IMR-90 (cell line): ENCODE measurements at regions not wholly inside any gene's neighbourhood (a gene's known extent, or its start where the extent isn't known, plus 50 kb on each side); places are given as distances from the start of the nearest gene placed in this dataset.

ENCODE experiments used
- ATAC-seq: fragments of 200-7000 bp; cut with Tn5 transposase; 2 replicates; pipeline ENCODE4 v1.9.1; 2020; ENCODE audit warnings: low read depth, mild to moderate bottlenecking, moderate library complexity
- BruUV-seq: library from RNA; stranded (reverse); fragments of 400-500 nt; replicated peaks from 2 replicates; lab custom pipeline; 2021; lab: Mats Ljungman, UMichigan
- CTCF ChIA-PET: fragments of 300-600 bp; formaldehyde crosslinking; extraction: SDS; loops from one replicate; lab custom pipeline; 2021; ENCODE audit warnings: antibody characterized with exemption; lab: Yijun Ruan, JAX
- POLR2A ChIA-PET: fragments of 300-600 bp; sonication (Branson Sonifier 250); formaldehyde crosslinking; loops from one replicate; lab custom pipeline; 2022; ENCODE audit warnings: antibody characterized with exemption; ENCODE audit not compliant: unreplicated experiment; lab: Charles Lee
- DNase-seq: peaks from one replicate; pipeline ENCODE4 v3.0.0; 2013
- H2AFZ ChIP-seq: replicated peaks from 2 replicates; pipeline ENCODE3; 2013; ENCODE audit warnings: low read length, mild to moderate bottlenecking; ENCODE audit not compliant: poor library complexity
- H2AK5ac ChIP-seq: 2 replicates; pipeline ENCODE4 v1.6.1; 2013; ENCODE audit warnings: low read depth, low read length, inconsistent platforms
- H2AK9ac ChIP-seq: replicated peaks from 2 replicates; pipeline ENCODE3; 2013; ENCODE audit warnings: mild to moderate bottlenecking, low read depth, low read length, moderate library complexity; ENCODE audit not compliant: poor library complexity
- H2BK120ac ChIP-seq: 2 replicates; pipeline ENCODE4 v1.6.1; 2013; ENCODE audit warnings: low read depth, low read length, inconsistent platforms
- H2BK15ac ChIP-seq: 3 replicates; pipeline ENCODE4 v1.6.1; 2013; ENCODE audit warnings: low read depth, low read length, inconsistent platforms
- H2BK20ac ChIP-seq: 2 replicates; pipeline ENCODE4 v1.6.1; 2013; ENCODE audit warnings: low read depth, mild to moderate bottlenecking, inconsistent platforms, low read length, moderate library complexity
- H2BK5ac ChIP-seq: 2 replicates; pipeline ENCODE4 v1.6.1; 2013; ENCODE audit warnings: mild to moderate bottlenecking, low read depth, low read length, inconsistent platforms; ENCODE audit not compliant: poor library complexity, severe bottlenecking
- H3K14ac ChIP-seq: replicated peaks from 2 replicates; pipeline ENCODE4 v1.6.1; 2013; ENCODE audit warnings: low read depth, low read length, inconsistent platforms
- H3K18ac ChIP-seq: 2 replicates; pipeline ENCODE4 v1.6.1; 2013; ENCODE audit warnings: low read depth, low read length, control low read depth
- H3K23ac ChIP-seq: 2 replicates; pipeline ENCODE4 v1.6.1; 2013; ENCODE audit warnings: low read depth, low read length, inconsistent platforms
- H3K27ac ChIP-seq: 2 replicates; pipeline ENCODE4 v1.5.1; 2013; ENCODE audit warnings: mild to moderate bottlenecking, control low read depth, low read length; ENCODE audit not compliant: insufficient read depth
- H3K27me3 ChIP-seq: 2 replicates; pipeline ENCODE4 v1.6.1; 2013; ENCODE audit warnings: low read length; ENCODE audit not compliant: control insufficient read depth, insufficient read depth
- H3K36me3 ChIP-seq: 2 replicates; pipeline ENCODE4 v1.6.1; 2013; ENCODE audit warnings: low read length, mixed read lengths; ENCODE audit not compliant: control insufficient read depth, insufficient read depth
- H3K4ac ChIP-seq: 2 replicates; pipeline ENCODE4 v1.6.1; 2013; ENCODE audit warnings: low read depth, low read length, inconsistent platforms
- H3K4me1 ChIP-seq: 2 replicates; pipeline ENCODE4 v1.6.1; 2013; ENCODE audit warnings: low read length, mixed read lengths; ENCODE audit not compliant: control insufficient read depth, insufficient read depth
- H3K4me2 ChIP-seq: 2 replicates; pipeline ENCODE4 v1.6.1; 2013; ENCODE audit warnings: low read depth, mild to moderate bottlenecking, control low read depth, low read length, moderate library complexity
- H3K4me3 ChIP-seq: 2 replicates; pipeline ENCODE4 v1.5.1; 2013; ENCODE audit warnings: low read depth, mild to moderate bottlenecking, control low read depth, low read length, moderate library complexity; ENCODE audit not compliant: insufficient read depth
- H3K56ac ChIP-seq: 2 replicates; pipeline ENCODE4 v1.6.1; 2013; ENCODE audit warnings: low read length, inconsistent platforms; ENCODE audit not compliant: insufficient read depth; ENCODE audit errors: extremely low read depth
- H3K79me1 ChIP-seq, 2 experiments: 2 replicates each; pipeline ENCODE4 v1.6.1; 2013; ENCODE audit warnings: low read length in 2 of 2, inconsistent platforms in 1 of 2, low read depth in 1 of 2
- H3K9ac ChIP-seq: 2 replicates; pipeline ENCODE4 v1.6.1; 2013; ENCODE audit warnings: low read depth, low read length, control low read depth
- H3K9me1 ChIP-seq: 2 replicates; pipeline ENCODE4 v1.6.1; 2013; ENCODE audit warnings: low read length, inconsistent platforms; ENCODE audit not compliant: insufficient read depth
- H3K9me3 ChIP-seq: 2 replicates; pipeline ENCODE4 v1.6.1; 2013; ENCODE audit warnings: low read length; ENCODE audit not compliant: control insufficient read depth, insufficient read depth
- H4K20me1 ChIP-seq: 2 replicates; pipeline ENCODE4 v1.6.1; 2013; ENCODE audit warnings: low read length, inconsistent platforms; ENCODE audit not compliant: insufficient read depth
- H4K5ac ChIP-seq: 2 replicates; pipeline ENCODE4 v1.6.1; 2013; ENCODE audit warnings: mild to moderate bottlenecking, low read depth, low read length, control low read depth
- H4K8ac ChIP-seq, 2 experiments: 2 replicates each; pipeline ENCODE4 v1.6.1; 2013; ENCODE audit warnings: low read depth in 2 of 2, low read length in 2 of 2, control low read depth in 1 of 2, inconsistent platforms in 1 of 2
- H4K91ac ChIP-seq: 2 replicates; pipeline ENCODE4 v1.6.1; 2013; ENCODE audit warnings: low read depth, low read length, inconsistent platforms; ENCODE audit not compliant: insufficient read depth
- RAD21 ChIP-seq: IDR thresholded peaks from 2 replicates; pipeline ENCODE4 v1.6.1; 2012; ENCODE audit warnings: low read length, improper control_type of control experiment
- WGBS, 2 experiments: methylation state at CpG; one replicate each; pipeline versions ENCODE4 v1.1.5 to v1.1.7; 2013; ENCODE audit warnings: missing lambda C conversion rate in 2 of 2; ENCODE audit not compliant: insufficient read length in 1 of 2; ENCODE audit errors: extremely low coverage in 2 of 2; 5-methylcytosine and 5-hydroxymethylcytosine counted together
- dilution Hi-C: fragments of 300-500 bp; cut with HindIII; formaldehyde crosslinking; loops from one replicate; pipeline ENCODE4 v1.14.3; 2018; ENCODE audit warnings: low sequenced_read_pairs; ENCODE audit not compliant: unreplicated experiment
- in situ Hi-C: fragments of 300-500 bp; cut with MboI; formaldehyde crosslinking; loops from 3 replicates; pipeline ENCODE4 v1.14.3; 2019; ENCODE audit warnings: low sequenced_read_pairs, inconsistent platforms, mixed read lengths
- intact Hi-C: fragments of 100-400 bp; cut with micrococcal nuclease; formaldehyde crosslinking; loops from 2 replicates; pipeline ENCODE4 v1.10.0; 2022
- TF ChIP-seq, protein P1 (sequence below): fragments of 150-350 bp; IDR thresholded peaks from 2 replicates; pipeline ENCODE4 v1.6.1; 2016; ENCODE audit warnings: low read depth, mild to moderate bottlenecking, low read length, moderate library complexity, borderline replicate concordance
- TF ChIP-seq, protein P2 (sequence below): fragments of 150-350 bp; IDR thresholded peaks from 2 replicates; pipeline ENCODE4 v1.6.1; 2017; ENCODE audit warnings: mild to moderate bottlenecking, antibody characterized with exemption, low read length, low read depth

DNA sequence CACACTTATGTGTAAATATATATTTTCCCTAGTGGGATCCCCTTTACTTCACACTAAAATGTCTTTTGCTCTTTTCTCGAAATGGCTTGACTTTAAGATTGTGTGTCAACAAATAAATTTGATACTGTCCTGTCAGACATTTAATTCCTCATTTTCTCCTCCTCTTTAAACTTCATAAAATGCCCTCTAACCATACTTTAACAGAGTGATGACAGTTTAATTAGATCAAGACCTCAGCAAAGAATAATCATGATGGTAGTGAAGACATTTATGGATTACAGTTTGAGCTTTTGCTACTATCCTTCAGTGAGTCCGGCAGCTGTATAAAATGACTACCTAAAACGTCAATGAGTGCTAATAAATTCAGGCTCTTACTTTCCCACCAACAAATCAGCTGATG is 113.1 kb upstream of the ADGRL3 start:
- TF ChIP-seq, protein P1, sequence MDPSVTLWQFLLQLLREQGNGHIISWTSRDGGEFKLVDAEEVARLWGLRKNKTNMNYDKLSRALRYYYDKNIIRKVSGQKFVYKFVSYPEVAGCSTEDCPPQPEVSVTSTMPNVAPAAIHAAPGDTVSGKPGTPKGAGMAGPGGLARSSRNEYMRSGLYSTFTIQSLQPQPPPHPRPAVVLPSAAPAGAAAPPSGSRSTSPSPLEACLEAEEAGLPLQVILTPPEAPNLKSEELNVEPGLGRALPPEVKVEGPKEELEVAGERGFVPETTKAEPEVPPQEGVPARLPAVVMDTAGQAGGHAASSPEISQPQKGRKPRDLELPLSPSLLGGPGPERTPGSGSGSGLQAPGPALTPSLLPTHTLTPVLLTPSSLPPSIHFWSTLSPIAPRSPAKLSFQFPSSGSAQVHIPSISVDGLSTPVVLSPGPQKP = no peak
- TF ChIP-seq, protein P2, sequence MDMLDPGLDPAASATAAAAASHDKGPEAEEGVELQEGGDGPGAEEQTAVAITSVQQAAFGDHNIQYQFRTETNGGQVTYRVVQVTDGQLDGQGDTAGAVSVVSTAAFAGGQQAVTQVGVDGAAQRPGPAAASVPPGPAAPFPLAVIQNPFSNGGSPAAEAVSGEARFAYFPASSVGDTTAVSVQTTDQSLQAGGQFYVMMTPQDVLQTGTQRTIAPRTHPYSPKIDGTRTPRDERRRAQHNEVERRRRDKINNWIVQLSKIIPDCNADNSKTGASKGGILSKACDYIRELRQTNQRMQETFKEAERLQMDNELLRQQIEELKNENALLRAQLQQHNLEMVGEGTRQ = no peak
- no peak for TF ChIP-seq RAD21
- no TSS peak for BruUV-seq

More for the DNA sequence above, 113.1 kb upstream of the ADGRL3 start:
- Histone ChIP-seq H4K20me1 (no peaks in the 10 kb centered on the region), H3K27me3 (no peaks in the 10 kb centered on the region), H2BK120ac (no peak overlapping the region), H3K79me1 (no peaks in the 10 kb centered on the region), H4K8ac (no peak overlapping the region), H3K9me3 (no peaks in the 10 kb centered on the region), H2BK15ac (no peak overlapping the region), H4K91ac (no peak overlapping the region), H2BK5ac (no peak overlapping the region), H3K4me3 (no peak overlapping the region), H3K4me1 (no peaks in the 10 kb centered on the region), H3K4me2 (no peak overlapping the region), H3K56ac (no peak overlapping the region), H3K23ac (no peak overlapping the region), H3K18ac (no peak overlapping the region), H3K9ac (no peak overlapping the region), H2AK5ac (no peak overlapping the region), H2AFZ (no peak overlapping the region), H3K9me1 (no peaks in the 10 kb centered on the region), H3K36me3 (no peaks in the 10 kb centered on the region), H3K4ac (no peak overlapping the region), H4K5ac (no peak overlapping the region), H3K27ac (no peak overlapping the region), H2AK9ac (no peak overlapping the region), H2BK20ac (no peak overlapping the region), H3K14ac (no peak overlapping the region)
- intact Hi-C loops = no loop called here
- in situ Hi-C loops = no loop called here
- ChIA-PET CTCF (no interaction called here), POLR2A (no interaction called here)
- no peak for DNase-seq
- WGBS, 2 experiments = no CpG with 5 or more reads among the region's 3 CpGs
- dilution Hi-C loops = no loop called here
- ATAC-seq = no peak
